LHCN-M2 (cell line): ENCODE measurements at regions not wholly inside any gene's neighbourhood (a gene's known extent, or its start where the extent isn't known, plus 50 kb on each side); places are given as distances from the start of the nearest gene placed in this dataset.
A peak's percentile ranks its signal among the peaks of the same experiment; 100 is the strongest.
"Not testable (repeated sequence)": the region's sequence is repeated elsewhere in the genome, so short reads cannot be mapped to it uniquely, and the experiment has no call there.

Source experiments
- DNase-seq: peaks from one replicate; pipeline ENCODE4 v3.0.0-alpha.2; 2012; ENCODE audit warnings: low read depth

DNA sequence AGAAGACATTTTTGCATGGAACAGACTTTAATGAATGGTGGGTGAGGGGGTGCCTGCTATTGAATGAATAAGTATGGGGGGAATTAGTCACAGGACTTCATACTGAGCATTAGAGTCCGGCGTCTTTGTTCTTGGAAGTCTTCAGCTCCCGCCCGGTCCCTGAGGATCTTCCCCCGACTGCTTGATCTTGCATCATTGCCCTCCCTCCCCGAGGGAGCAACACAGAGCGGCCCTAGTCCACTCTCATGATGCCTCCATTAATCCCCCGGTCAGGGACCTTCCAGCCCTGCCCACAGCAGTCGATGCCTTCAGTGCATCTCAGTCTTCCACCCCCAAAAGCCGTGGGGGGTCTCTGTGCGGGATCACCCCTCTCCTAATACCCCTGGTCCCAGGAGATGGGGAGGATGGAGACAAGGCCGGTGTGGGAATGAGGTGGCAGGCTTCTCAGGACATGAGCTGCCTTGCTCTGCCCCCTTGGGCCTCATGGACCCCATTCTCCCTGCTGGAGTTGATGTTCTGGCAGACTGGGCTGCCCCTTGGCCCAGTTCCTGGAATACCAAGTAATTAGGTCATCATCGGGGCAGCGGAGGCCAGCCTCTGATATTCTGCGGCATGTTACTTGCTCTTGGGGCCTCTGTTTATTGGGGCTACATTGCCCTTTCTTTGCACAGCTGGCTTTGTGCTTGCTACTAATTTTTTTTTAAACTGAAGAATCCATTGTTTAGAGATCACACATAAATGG lies 110.5 kb upstream of the PLGLB2 start:
- DNase-seq, result peak; percentile 15

DNA sequence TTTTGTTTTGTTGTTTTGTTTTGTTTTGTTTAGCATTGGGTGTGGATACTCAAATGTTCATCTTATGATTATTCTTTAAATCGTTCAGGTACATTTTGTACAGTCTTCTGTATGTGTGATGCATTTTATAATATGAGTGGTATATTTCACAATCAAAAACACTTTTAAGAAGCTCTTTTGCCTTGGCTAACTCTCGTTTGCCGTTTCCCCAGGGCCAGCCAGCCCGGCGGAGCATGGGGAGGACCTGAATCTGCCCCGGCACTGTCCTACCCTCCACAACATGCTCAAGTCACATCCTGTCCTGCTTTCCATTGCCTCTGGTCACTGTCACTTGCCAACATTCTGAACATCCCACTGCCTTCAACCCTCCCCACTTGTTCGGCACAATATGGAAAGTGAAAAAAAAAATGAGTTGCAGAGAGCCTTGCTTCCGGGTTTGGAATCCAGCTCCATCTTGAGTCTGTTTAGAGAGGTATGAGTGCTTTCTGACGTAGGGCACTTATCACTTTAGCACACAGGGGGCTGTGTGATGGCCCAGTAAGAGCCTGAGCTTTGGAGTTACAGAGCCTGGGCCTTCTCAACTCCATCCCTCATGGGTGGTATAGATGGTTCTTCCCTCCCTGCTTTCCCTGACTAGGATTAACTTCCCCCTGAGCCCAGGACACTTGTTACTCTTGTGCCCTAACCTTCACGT lies 109.6 kb upstream of the PLGLB2 start:
- not testable (repeated sequence) for DNase-seq

DNA sequence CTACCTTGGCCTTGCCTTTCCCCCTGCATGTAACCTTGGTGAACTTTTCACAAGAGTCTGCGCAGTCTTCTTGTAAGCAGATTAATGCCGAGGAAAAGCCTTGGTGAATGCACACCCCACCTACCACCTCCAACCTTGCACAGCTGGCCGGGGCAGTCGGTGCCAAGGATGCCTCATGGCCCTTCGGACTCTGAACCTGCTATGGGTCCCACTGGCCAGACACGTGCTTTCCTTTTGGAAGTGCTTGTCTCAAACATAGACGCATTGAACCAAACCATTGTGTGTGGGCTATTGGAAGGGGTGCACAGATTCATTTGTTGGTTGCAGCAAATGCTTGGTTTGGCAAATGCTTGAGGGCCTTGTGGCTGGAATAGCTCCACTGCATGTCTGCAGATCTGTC lies 109.0 kb upstream of the PLGLB2 start:
- DNase-seq, result not testable (repeated sequence)

DNA sequence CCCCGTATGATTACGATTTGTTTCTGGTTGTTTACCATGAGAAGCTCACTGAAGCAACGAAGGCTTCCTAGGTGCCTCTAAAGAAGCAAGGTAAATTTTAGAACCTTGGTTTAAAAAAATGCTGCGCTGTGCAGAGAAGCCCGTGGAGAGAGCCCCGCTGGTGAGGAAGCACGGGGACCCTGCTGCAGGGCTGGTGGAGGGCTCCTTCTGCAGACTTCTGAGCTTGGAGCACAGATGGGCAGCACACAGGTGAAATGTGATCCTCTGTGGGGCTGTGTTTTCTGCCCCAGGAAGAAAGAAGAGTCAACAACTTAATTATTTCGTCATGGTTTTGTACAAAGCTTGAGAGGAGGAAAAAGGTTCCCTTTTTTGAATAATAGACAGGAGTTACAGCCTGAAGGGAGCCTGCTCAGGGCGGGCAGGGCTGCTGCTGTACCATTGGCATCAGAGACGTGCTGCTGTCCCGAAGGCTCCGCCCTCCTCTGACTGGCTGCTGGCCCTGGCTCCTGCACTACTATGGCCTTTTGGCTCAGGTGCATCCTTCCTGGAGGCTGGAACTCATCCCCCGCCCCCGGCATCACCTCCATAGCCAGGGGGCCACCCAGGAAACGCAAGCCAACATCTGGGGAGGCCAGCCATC lies 108.0 kb upstream of the PLGLB2 start:
- not testable (repeated sequence) for DNase-seq

DNA sequence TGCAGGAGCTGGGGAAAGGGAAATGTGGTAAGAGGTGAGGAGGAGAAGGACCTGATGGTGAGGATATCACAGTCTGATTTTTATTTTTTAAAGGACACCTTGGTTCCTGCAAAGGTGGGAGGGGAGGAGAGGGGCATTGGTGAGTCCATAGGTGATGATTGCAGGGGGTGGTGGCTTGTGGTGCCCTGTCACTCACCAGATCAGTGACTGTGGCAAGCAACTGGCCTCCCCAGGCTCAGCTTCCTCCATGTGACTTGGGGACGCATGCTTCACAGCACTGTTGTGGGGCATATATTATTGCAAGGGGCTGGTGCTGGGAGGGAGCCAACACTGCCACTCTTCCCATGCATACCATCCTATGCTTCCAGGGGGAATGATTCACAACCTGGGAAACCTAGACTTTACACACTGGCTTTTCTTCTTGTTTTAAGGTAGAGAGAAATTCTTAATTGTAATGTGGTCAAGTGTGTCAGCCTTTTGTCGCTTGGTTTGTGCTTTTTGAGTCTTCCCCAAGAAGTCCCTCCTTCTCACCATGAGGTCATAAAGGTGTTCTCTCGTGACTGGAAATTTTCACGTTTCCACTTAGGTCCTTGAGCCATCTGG lies 106.8 kb upstream of the PLGLB2 start:
- DNase-seq, result not testable (repeated sequence)

DNA sequence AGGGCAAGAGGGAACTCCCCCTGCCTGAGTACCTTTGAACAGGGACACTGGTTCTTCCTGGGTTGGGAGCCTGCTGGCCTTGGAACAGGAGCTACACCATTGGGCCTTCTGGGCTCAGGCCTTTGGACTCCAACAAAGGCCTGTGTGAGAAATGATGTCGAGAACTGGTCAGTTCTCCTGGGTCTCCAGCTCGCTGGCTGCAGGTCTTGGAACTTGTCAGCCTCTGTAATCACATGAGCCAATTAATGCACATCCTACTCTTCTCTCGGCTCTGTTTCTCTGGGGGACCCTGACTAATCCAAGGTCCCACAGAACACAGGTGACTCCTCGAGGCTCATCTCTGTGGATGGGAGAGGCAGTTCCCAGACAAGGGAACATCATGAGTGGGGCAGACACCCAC lies 104.7 kb upstream of the PLGLB2 start:
- not testable (repeated sequence) for DNase-seq

DNA sequence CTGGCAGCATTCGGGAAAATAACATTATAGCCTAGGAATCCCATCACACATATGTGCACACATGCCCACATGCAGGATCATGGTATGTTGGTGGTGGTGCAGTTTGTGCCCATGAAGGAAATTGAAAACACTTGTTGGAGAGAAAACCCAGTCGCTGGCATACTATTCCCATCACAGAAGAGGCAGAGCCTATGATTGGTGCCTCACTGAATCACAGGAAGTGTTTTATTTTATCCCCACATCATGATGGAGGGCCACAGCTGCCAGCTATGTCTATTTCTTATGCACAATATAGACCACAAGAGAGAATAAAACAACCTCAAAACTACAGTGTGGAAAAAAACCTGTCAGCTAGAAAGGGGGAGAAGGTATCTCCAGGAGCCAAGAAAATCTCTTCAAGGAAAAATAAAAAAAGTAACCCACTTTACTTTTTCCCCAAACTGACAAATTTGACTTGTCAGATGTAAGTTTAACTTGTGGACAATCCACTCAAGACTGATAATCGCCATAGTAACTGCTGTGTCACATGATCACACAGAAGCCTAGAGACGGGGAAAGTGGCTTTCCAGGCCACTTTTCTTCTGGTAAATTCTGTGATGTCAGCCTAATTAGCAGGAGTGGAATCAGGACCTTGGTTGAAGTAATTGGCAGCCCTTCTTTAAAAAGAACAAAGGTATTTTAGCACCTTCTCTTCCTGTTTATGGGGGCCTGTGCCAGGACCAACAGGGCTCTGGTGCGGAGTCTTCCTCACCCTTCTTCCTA lies 100.0 kb upstream of the PLGLB2 start:
- peak; percentile 48 for DNase-seq

DNA sequence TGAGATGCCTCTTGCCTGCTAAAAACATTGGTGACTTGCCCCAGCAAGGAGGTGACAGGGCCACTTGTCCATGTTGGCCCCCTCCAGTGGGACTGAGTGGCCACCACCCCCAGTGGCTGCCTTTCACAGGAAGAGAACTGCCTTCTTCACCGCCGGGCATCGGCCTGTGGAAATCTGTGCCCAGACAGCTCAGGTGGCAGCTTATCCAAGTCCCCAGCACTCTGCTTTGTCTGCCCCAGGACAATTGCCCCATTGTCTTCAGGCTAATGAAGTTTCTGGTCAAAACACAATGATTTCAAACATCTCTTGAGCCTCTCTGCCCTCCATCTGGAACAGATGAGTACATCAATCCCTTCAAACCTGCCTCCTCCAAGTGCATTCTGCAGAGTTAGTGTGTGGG lies 99.1 kb upstream of the PLGLB2 start:
- DNase-seq, result not testable (repeated sequence)

DNA sequence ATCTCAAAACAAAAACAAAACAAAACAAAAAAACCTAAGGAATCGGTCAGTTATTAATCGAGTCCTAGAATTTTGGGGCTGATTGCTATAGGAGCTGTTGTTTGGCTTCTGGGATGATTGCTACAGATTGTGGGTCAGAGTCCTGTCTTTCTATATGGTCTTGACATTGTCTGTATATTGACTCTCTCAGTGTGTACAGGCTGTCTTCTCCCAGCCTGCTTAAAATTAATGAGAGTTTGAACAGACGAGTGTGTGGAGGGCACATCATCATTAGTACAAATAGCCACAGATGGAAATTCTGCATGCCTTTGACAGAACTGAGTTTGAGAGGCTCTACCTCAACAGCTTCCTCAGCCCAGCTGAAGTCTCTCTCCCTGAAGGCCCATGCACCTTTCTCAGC lies 98.0 kb upstream of the PLGLB2 start:
- not testable (repeated sequence) for DNase-seq

DNA sequence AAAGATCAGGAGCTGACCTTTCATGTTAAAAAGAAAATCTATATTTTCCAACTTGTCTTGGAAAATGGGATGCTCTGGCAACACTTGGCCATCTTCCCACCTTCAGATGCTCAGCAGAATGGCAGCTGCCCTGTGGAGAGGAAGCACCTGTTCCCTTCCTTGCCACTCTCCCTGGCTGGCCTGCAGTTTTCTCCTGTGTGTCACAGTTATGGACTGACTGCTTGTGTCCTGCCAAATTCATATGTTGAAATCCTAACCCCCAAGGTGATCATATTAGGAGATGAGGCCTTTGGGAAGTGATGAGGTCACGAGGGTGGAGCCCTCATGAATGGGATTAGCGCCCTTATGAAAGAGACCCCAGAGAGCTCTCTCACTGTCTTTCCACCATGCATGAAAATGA lies 97.0 kb upstream of the PLGLB2 start:
- not testable (repeated sequence) for DNase-seq

DNA sequence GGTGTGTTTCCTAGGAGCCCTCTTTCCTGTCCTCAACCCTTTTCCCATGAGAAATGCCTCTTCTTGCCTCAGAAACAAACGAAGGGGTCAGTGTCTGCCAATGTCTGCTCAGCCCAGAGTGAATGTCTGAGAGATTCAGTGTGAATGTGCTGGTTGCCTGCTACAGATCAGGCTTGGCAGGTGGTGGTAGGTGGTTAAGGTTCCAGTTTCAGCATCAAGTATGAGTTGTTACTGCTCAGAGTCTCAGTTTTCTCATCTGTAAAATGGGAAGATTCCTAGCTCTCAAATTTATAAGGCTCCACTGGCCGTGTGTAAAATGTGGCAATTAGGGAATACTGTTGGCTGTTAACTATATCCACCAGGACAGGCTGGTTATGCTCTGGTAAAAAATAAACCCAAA lies 96.3 kb upstream of the PLGLB2 start:
- DNase-seq, result not testable (repeated sequence)

DNA sequence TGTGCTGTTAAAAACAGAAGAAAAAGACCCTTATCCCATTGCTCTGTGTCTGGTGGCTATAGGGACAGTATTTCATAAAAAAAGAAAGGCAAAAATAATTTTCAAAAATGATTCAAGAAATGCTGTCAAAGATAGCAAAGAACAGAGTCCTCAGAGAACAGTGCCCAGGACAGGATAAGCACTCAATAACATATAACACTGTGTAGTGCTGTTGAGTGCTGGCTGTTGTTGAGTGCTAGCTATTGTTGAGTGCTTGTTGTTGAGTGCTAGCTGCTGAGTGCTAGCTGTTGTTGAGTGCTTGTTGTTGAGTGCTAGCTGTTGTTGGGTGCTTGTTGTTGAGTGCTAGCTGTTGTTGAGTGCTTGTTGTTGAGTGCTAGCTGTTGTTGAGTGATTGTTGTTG lies 94.5 kb upstream of the PLGLB2 start:
- DNase-seq, result not testable (repeated sequence)

DNA sequence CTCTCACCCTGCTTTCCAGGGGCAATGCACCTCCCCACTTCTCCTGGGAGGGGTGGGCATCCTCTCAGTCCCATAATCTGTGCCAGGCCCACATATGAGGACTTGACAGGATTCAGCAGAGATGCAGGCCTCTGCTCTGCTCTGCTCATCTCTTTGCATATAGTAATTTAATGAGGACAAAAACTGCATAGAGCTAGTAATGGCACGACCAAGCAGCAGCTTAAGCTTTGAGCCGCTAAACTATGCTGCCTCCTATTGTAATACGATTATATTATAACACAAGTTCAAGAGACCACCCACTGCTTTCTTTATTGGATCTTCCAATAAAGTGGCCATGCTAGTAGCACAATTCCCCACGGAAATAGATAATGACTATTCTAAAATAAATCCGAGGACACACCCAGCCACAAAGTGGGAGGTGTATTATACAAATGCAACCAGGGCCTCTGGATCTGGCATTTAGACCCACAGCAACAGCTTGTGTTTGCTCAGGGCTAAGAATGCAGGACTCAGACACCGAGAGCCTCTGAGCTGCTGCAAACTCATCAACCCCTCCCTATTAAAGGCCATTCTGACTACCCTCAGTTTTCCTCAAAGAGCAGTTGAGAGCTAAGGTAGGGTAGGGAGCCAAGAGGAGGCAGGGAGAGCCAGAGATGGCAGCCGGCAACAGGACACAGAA lies 93.6 kb upstream of the PLGLB2 start:
- DNase-seq, result not testable (repeated sequence)

DNA sequence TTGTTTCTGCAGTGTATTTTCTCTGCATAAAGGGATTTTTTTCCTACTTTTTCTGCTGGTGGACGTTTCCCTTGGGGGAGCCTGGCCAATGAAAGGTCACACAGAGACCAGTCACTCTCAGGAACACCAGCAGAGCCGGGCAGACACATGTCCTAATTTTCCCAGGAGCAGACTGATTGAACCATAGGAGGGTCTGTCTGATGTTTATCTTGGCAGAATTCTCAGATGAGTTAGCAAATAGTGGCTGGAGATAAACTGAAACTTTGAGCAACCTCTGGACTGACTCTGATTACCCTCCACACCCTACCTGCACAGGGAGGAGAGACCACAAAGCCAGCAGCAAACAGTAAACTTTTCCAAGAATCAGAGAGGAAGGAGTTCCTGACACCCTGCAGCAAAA lies 90.0 kb upstream of the PLGLB2 start:
- not testable (repeated sequence) for DNase-seq

DNA sequence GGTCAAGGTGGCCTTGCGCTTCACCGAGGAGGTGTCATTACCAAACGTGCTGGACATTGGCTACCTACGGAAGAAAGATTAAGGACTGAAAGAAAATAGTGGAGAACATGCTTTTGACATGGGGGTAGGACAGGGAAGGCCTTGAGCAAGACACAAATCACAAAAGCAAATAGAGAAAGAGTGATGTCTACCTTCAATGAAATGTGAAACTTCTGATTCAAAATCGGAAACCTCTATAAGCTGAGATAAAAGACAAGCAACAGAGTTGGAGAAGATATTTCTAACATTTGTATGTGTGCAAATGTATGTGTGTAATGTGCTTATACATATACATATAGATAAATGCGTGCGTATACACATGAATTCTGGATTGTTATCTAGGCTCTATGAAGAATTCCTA lies 89.5 kb upstream of the PLGLB2 start:
- not testable (repeated sequence) for DNase-seq

DNA sequence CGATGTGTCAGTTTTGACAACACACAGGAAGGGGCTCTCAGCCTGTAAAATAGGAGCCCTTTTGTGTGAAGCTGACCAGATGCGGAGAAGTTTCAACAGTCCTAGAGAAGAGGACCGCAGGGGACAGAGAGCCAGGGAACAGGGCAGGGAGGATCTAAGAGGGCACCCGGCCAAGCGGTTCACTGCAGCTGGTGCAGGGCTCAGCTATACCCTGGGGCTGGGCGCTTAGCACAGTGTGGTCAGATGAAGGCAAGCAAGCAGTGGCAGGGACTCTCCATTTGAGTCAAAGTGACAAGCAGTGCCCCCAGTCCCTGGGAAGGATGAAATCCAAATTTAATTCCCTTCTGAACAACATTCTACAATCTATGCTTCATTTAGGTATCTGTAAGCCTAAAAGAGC lies 88.9 kb upstream of the PLGLB2 start:
- not testable (repeated sequence) for DNase-seq

DNA sequence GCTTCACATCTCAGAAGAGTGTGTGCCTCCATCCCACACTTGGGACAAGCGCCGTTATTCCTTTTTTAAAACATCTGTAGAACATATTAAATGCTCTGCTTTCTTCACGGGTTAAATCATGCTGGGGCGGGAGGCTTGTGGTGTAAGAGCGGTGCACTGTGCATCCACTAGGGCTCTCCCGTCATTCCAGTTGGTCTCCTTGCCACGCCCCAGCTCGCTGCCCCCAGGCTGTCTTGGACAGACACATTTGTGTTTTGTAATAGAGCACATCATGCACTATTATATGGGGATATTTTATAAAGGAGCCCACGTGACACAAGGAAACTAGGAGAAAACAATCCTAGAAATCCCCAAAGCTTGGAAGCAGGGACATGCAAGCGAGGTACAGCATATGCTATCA lies 87.7 kb upstream of the PLGLB2 start:
- not testable (repeated sequence) for DNase-seq

DNA sequence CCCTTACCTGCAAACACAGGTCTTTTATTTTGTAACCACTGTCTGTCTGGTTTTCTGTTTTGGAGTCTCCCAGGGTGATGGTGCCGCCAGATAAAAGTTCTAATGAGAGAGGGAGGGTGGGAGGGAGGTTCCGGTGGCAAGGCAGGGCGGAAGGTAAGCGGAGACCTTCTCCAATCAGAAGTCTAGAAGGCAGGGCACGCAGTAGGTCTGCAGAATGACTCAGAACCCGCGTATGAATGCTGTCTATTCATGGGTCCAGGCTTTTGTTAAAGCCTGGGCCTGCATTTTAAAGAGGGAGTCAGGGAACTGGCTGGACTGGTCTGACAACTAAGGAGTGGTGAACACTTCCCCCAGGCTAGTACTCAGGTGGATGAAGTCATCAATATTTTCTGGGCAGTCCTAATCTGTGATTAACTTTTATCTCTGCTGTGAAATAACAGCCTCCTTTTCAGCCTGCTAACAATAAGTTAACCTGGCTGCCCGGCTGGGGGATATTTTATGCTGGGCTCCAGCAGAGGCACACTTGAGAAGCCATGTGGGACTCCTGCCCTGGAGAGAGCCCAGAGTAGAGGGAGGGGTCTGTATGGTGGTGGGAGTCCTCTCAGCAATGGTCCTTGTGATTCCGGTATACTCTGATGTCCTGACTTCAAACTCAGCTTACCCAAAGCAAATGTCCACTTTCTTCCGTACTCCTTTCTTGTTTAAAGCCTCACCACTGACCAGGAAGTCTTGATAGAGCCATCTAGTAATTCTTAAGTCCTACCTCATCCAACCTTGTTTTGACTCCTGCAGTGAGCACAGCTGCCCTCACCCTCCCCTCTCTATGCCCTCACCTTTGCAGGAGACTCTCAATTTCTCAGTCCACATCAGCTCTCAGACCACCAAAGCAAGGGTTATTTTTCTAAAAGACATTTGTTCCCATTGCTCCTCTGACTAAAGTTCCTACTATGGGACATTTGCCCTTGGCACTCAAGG lies 85.3 kb upstream of the PLGLB2 start:
- not testable (repeated sequence) for DNase-seq

DNA sequence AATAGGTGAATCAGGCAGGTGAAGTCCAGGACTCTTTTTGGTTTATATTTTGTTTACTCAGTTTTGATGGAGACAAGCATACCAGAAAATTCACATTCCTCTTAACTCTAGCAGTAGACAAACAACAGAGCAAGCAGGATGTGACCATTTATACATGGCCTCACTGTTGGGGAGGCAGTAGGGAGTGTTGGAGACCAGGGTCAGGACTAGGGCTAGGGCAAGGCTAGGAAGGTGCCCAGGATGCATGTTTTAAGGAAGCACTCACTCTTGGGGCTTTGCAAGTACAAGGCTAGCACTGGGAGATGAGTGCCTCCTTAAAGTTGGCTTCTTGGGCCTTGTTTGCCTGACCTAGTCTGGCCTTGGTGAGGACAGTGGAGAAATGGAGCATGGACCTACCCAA lies 84.5 kb upstream of the PLGLB2 start:
- not testable (repeated sequence) for DNase-seq

DNA sequence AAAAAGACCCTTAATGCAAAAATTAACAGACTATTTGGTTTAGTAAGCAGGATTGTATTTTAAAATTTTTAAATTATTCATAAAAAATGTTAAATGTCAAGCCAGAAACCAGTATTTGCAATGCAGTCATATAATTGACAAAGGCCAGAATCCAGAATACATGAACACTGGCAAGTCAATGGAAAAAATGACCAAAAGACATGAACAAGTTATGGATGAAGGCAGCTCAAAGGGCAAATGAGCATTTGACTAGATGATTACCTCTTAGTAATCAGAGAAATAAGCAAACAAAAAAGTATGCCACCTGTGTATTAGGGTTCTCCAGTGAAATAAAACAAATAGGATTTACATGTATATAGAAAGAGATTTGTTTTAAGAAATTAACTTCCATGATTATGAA lies 80.9 kb upstream of the PLGLB2 start:
- DNase-seq, result not testable (repeated sequence)
